ENCODE measurements at regions not wholly inside any gene's neighbourhood (a gene's known extent, or its start where the extent isn't known, plus 50 kb on each side); places are given as distances from the start of the nearest gene placed in this dataset.
"Not testable (repeated sequence)": the region's sequence is repeated elsewhere in the genome, so short reads cannot be mapped to it uniquely, and the experiment has no call there.

DNA sequence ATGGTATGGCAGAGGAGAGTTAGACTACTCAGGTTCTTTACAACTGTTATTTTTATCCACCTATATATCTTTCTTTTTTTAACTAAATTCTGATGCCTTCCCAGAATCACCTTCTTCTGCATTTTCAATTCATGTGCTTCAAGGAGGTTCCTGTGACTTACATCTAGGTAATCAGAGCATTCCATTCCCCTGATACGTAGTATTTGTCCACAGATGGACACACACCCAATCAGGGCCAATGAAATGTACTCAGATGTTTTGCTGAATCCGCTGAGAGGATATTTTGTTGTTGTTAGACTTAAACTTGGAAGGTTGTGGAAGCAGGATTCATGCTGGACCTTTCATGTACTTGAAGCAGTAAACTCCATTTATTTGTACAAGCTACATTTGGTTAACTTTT lies 159.4 kb upstream of the FER start:
- DNase-seq (ENCODE audit: low spot score) = no peak

GRCh38 chr5:108587821-108588220 lies 159.9 kb upstream of the FER start:
- DNase-seq (ENCODE audit: low spot score) = no peak

DNA sequence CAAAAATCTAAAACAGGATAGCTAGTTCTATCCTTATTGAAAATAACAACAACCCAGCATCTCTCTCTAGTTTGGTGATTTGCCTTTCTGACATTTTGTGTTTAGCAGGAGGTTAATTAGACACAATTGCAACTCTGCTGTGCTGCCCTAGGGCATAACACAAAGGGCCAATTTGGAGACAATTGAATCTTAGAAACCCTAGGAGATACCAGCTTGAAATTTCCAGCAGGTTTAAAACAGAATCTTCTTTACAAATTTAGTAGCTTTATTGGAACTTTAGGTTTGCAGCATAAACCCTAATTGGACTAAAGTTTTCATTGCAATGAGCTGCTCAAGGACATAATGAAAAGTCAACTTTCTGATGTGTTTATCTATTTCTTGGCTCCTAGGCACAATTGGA lies 166.7 kb upstream of the FER start:
- DNase-seq (ENCODE audit: low spot score) = no peak

DNA sequence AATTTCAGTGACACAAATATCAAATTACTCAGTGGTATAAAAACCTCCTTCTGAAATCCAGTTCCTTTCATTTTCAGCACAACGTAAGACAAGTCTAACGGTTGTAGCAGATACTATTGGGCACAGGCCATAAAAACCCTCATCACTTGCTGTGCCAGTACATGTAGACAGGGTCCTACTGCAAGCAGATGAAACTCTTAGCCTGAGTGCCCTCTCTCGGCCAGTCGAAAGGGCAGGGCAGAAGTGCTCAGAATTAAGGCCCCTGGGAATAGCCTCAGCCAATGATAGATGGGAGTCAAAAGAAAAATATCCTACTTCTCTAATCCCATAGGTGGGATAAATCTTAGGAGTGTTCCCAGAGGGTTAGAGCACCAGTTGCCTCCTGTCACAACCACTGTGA lies 168.5 kb upstream of the FER start:
- no peak for DNase-seq (ENCODE audit: low spot score)

GRCh38 chr5:108578791-108579190 lies 168.9 kb upstream of the FER start:
- DNase-seq (ENCODE audit: low spot score) = no peak

- DNase-seq (ENCODE audit: low spot score) = no peak
Observed at GRCh38 chr5:108567429-108567828, 180.3 kb upstream of the FER start.

DNA sequence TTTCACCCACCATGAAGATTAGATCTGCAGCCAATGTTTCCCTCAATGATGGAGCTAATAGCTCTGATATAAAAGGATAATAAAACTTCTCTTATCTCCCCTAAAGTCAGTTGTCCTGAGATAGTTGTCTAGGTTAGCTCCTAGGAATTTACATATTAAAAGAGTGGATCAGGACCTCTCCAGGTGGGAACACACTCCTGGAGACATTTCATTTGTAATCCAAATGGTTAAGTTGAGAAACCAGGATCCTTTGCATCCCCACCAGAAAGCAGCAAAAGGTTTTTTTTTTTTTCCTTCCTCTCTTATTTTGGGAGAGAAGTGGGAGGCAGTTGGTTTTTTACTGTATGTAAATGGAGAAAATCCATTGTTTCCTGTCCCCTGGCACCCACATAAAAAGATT lies 182.5 kb upstream of the FBXL17 start:
- DNase-seq (ENCODE audit: low spot score) = no peak

- no peak for DNase-seq (ENCODE audit: low spot score)
Observed at GRCh38 chr5:108562205-108562454, 180.2 kb upstream of the FBXL17 start.

DNA sequence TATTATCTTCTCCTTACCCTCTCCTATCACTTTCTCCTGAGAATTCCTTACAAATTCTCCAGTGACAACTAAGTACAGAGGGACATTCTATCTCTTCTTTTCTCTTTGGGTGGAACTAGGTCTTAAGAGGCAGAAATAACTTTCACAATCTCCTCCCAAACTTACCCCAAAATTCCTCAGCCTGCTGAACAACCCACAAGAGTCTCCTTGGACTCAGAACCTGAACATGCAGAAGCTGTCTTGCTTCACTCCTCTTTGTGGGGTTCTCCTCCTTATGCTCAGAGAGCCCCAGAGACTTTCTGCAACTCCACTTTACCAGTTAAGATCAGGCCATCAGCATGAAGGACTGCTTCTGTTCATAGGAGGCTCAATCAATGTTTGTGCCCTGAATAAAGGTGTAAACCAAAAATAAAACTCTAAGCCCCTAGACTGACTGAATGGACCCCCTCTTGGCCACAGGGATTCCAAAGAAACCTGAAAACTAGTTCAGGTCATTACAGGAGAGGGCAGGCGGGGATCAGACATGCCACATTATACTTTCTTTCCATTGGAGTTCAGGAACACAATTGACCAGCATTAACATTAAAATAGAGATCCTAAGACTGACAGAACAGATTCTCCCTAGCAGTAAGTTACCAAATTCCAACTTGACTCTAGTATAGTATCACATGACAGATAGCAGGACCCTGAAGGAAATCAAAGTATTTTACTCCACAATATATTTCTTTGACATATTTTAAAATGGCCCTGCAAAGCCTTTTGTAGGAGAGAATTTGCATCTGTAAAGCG lies 179.7 kb upstream of the FBXL17 start:
- DNase-seq (ENCODE audit: low spot score) = no peak

DNA sequence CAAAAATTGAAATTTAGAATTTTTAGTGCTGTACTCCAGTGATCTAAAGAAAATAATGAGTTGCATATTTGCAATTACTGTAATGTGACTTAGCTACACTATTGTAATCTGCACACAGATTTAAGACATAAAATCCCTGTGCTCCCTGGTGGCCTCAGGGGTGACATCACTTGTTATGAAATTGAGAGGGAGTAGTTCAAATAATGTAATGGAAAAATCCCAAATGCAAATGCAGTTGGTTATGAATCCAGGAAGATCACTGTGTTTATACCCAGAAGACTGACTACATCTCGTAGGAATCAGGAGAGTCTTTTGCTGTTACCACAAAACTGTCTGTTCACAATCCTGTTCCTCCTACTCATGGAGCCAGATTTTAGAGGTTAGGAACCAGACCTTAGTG lies 178.7 kb upstream of the FBXL17 start:
- no peak for DNase-seq (ENCODE audit: low spot score)

- DNase-seq (ENCODE audit: low spot score) = no peak
Observed at GRCh38 chr5:108560166-108560565, 178.3 kb upstream of the FBXL17 start.

- not testable (repeated sequence) for DNase-seq (ENCODE audit: low spot score)
Observed at GRCh38 chr5:108558840-108559239, 176.9 kb upstream of the FBXL17 start.

DNA sequence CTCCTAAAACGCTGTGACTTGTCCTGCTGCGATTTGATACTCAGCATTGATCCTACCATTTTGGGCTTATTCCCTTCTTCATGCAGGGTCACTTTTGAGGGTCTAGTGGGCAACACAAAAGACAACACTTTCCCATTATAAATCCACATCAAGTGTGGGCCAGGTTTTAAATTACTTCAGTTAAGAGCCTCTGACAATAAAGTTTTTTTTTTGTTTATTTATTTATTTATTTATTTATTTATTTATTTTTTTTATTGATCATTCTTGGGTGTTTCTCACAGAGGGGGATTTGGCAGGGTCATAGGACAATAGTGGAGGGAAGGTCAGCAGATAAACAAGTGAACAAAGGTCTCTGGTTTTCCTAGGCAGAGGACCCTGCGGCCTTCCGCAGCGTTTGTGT lies 176.2 kb upstream of the FBXL17 start:
- DNase-seq (ENCODE audit: low spot score) = not testable (repeated sequence)

DNA sequence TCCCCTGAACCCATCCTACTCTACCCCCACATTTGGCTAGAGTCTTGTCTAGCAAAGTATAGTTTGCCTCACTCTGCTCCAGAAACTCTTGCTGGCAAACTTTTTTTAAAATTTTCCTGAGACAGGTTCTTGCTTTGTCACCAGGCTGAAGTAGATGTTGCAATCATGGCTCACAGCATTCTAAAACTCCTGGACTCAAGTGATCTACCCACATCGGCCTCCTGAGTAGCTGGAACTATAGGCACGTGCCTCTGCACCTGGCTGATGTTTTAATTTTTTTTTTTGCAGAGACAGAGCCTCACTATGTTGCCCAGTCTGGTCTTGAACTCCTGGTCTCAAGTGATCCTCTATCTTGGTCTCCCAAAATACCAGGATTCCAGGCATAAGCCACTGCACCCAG lies 175.8 kb upstream of the FBXL17 start:
- DNase-seq (ENCODE audit: low spot score) = no peak

DNA sequence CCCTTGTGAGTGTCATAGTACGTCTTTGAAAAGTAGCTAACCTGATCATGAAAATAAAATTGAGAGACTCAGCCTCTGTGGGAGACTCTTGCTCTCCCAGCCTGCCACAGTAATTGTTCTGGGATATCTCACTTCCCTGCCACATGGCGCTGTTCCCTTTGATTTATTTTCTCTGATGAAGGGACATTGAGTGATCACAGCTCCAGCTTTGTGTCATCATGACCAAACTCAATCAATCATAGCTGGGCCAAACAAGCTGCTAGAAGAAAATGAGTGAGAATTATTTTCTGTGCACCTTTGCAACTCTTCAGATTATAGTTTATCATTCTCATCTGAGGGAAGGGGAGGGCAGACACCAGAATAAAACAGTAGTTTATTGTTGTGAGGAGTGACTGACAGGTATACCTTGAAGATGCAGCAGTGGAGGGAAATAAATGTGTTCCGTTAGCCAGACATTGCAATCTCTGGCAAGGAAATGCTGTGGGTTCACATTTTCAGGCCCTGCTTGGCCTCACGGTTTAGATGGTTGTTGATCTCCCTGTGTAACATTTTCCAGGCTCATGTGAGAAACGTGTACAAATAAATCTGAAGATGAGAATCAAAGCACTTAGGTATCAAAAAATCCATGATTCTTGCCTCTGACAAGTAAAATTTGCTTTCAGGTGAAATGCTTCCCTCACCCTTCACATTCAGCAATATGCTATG lies 174.7 kb upstream of the FBXL17 start:
- no peak for DNase-seq (ENCODE audit: low spot score)

DNA sequence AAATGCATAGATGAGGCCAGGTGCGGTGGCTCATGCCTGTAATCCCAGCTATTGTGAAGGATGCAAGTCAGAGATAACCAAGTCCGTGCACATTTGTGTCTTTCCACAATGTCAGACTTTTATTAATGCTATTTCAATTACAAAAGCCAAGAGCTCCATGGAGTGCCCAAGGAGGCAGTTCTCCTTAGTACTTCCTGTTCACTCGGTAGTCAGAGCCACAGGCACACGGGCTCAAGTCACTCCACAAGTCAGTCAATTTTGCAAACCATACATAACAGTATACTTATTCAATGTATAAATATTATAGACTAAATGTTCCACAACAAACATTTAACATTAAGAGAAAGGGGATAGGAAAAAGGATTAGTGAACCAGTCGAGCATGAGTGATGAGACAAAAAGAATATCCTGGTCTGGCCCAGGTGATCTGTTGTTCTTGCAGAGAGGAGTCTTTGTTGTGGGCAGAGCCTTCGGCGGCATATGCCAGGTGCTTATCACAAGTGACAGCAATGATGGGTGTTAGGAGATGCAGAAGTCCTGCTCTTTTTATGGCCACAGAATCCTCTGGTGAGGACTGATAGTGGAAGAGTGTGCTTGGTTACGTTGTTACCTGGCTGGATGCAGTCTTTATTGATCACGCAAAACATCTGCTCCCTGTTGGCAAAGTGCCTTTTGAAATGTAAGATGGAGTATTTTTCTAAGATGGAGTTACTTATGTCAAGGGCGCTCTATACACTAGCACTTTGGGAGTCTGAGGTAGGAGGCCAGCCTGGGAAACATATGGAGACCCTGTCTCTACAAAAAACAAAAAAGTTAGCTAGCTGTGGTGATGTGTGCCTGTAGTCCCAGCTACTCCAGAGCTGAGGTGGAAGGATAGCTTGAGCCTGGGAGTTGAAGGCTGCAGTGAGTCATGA lies 167.0 kb upstream of the FBXL17 start:
- DNase-seq (ENCODE audit: low spot score) = no peak

DNA sequence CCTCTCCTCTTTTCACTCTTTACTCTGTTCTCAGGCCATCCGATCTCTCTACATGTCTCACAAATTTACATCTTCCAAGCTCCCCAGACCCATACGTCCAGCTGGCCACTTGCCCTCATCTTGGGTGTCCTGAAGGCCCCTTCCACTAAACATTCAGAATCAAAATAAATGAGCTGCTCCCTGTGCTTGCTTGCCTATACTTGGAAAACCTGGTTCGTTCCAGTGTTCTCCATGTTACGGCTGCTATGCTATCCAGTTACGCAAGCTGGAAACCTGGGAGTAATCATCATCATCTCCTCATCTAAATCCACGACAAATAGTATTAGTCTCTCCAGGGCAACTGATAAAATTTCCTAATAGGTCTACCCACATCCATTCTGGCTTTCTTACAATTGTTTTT lies 165.0 kb upstream of the FBXL17 start:
- no peak for DNase-seq (ENCODE audit: low spot score)

DNA sequence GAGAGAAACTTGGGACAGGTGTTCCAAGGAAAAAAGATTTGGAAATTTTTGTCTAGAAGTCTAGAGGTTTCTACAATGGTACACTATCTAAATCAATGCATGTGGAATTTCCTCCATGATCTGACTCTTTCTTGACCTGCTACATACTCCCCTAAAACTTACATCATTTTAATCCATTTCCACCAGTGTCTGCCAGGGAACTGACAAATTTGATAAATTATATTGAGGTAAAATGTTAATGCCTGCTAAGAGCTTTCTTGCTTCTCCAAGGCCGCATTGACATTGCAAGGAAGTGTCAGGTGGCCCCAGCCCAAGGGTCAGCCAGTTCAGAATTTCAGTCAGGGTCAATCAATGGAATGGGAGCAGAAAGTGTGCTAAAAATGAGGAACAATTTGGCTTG lies 163.4 kb upstream of the FBXL17 start:
- no peak for DNase-seq (ENCODE audit: low spot score)

- no peak for DNase-seq (ENCODE audit: low spot score)
Observed at GRCh38 chr5:108543486-108543885, 161.6 kb upstream of the FBXL17 start.

DNA sequence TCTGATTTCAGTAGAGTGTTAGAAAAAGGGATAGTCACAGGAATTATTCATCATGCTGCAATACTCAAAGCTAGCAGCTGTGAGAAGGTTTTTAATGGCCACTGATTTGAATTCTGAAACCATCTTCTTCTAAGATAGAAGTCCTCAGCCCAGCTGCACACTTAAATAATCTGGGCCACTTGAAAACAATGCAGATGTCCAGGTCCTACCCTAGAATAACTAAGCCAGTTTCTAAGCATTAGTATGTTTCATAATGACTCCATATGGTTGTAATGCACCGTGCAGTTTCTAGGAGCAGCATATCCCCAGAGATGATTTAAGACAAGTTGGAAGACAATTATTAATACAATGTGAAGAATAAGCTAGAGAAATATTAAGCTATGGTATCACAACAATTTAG lies 159.9 kb upstream of the FBXL17 start:
- DNase-seq (ENCODE audit: low spot score) = no peak

DNA sequence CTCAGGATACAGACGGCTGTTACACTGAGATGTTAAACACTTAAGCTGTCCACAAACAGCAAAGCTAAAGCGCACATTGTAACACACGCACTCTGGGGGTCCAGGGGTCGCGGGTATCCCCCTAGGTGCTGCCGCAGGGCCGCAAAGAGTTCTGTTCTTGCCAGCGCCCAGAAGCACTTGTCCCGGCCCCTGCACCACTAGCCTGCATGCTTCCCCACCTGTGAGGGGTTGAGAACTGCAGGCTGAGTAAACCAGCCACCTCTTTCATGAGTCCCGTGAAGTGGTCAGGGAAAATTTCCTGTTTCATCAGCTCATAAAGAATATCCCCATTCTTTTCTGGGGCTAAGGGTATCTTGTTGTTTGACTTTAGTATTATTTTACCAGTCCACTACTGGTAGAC lies 154.4 kb upstream of the FBXL17 start:
- no peak for DNase-seq (ENCODE audit: low spot score)

- DNase-seq (ENCODE audit: low spot score) = not testable (repeated sequence)
Observed at GRCh38 chr5:108532129-108532445, 150.2 kb upstream of the FBXL17 start.
